ENCODE measurements at regions not wholly inside any gene's neighbourhood (a gene's known extent, or its start where the extent isn't known, plus 50 kb on each side); places are given as distances from the start of the nearest gene placed in this dataset.
"Not testable (repeated sequence)": the region's sequence is repeated elsewhere in the genome, so short reads cannot be mapped to it uniquely, and the experiment has no call there.

- DNase-seq, result no peak
Observed at GRCh38 chr14:71399057-71399487, 491.8 kb downstream of the PCNX1 start.

GRCh38 chr14:71400871-71401321, 493.6 kb downstream of the PCNX1 start:
- DNase-seq, result no peak

- not testable (repeated sequence) for DNase-seq
Observed at GRCh38 chr14:71402415-71402814, 495.2 kb downstream of the PCNX1 start.

GRCh38 chr14:71403656-71404055, 496.4 kb downstream of the PCNX1 start:
- DNase-seq, result no peak

- no peak for DNase-seq
Observed at GRCh38 chr14:71405676-71406075, 498.4 kb downstream of the PCNX1 start.

- DNase-seq, result no peak
Observed at GRCh38 chr14:71408362-71409030, 501.2 kb downstream of the PCNX1 start.

GRCh38 chr14:71410578-71411284, 503.5 kb downstream of the PCNX1 start:
- no peak for DNase-seq

GRCh38 chr14:71411285-71411595, 504.0 kb downstream of the PCNX1 start:
- DNase-seq, result no peak

- no peak for DNase-seq
Observed at GRCh38 chr14:71411738-71412137, 504.5 kb downstream of the PCNX1 start.

- DNase-seq, result no peak
Observed at GRCh38 chr14:71414631-71415403, 507.6 kb downstream of the PCNX1 start.

GRCh38 chr14:71415404-71415690, 508.1 kb downstream of the PCNX1 start:
- DNase-seq, result no peak

GRCh38 chr14:71416392-71416791, 509.1 kb downstream of the PCNX1 start:
- no peak for DNase-seq

GRCh38 chr14:71418532-71419245, 511.4 kb downstream of the PCNX1 start:
- DNase-seq, result no peak

GRCh38 chr14:71423481-71423880, 508.7 kb upstream of the RGS6 start:
- DNase-seq, result no peak

- no peak for DNase-seq
Observed at GRCh38 chr14:71424941-71425340, 507.3 kb upstream of the RGS6 start.

GRCh38 chr14:71426001-71426400, 506.2 kb upstream of the RGS6 start:
- no peak for DNase-seq

- DNase-seq, result no peak
Observed at GRCh38 chr14:71429902-71430301, 502.3 kb upstream of the RGS6 start.

GRCh38 chr14:71430321-71430677, 501.9 kb upstream of the RGS6 start:
- no peak for DNase-seq

- DNase-seq, result no peak
Observed at GRCh38 chr14:71430678-71431376, 501.4 kb upstream of the RGS6 start.

GRCh38 chr14:71432334-71433110, 499.7 kb upstream of the RGS6 start:
- DNase-seq, result no peak

GRCh38 chr14:71433303-71433702, 498.9 kb upstream of the RGS6 start:
- DNase-seq, result no peak

GRCh38 chr14:71435641-71436040, 496.6 kb upstream of the RGS6 start:
- not testable (repeated sequence) for DNase-seq
